Activated CD8-positive, alpha-beta memory T cell treated with anti-CD3 and anti-CD28 coated beads, Interleukin-2, amount 50 U/mL, for 4 hours (primary cell): ENCODE measurements at regions not wholly inside any gene's neighbourhood (a gene's known extent, or its start where the extent isn't known, plus 50 kb on each side); places are given as distances from the start of the nearest gene placed in this dataset.

Source experiments
- DNase-seq: peaks from one replicate; pipeline ENCODE4 v3.0.0-alpha.2; 2020

DNA sequence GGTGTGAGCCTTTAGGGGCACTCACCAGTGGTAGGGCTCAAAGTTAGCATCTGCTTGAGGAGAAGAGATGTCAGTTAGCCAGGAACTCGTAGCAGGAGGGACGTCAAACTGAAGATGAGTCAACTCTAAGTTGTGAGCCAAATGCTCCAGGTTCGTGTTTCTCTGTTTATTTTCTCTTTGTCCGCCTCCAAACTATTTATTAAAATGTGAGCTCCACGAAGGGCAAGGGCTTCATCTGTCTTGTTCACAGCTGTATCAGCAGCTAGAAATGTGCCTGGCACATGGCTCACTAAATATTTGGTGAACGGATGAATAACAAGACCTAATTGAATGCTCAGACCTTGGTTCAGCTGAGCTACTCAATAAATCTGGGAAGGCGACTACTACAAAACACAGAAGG, 248.9 kb downstream of the BCOR start:
- DNase-seq = no peak

DNA sequence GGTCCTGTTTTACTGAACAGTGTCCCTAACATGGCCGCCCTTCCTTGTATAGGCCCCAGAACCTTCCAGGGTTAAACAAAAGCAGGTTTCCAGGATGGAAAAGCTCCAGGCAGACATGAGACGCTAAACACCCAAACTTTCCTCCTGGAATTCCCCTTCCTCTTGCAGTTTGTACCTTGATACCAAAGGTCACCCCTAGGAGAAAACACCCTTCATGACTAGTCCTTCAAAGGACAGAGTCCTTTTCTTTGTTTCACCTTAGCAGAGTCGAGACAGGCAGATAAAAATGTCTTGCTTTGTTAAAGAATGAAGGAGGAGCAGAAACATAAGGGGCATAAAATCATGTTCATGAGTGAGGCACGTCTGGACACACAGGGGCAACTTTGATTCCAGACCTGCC, 247.5 kb downstream of the BCOR start:
- DNase-seq = no peak

DNA sequence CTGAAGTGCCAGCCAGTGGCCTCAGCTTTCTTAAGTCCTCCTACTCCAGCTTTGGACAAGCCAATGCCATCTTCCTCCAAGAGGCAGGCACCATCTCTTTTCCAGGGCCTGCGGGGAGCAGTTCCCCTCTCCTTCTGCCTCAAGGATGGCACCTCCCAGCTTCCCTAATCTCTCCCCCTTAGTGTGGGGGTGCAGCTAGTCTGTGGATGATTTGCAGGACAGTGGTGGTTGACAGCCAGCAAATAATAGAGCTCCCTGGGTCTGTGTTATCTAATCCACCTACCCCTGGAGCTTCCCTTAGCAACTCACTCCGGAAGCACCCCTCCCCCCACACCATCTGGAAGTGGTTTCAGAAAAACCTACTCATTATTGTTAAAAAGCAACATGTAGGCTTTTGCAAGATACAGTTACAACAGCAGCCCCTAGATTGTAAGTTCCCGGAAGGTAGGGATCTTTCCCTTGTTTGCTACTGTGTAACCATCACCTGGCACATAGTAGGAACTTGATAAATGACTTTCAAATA, 247.1 kb downstream of the BCOR start:
- peak; percentile 38 for DNase-seq

- DNase-seq = no peak
These were observed 245.9 kb downstream of the BCOR start for GRCh38 chrX:39851745-39852455.

- no peak for DNase-seq
These were observed 245.3 kb downstream of the BCOR start for GRCh38 chrX:39852491-39852890.

DNA sequence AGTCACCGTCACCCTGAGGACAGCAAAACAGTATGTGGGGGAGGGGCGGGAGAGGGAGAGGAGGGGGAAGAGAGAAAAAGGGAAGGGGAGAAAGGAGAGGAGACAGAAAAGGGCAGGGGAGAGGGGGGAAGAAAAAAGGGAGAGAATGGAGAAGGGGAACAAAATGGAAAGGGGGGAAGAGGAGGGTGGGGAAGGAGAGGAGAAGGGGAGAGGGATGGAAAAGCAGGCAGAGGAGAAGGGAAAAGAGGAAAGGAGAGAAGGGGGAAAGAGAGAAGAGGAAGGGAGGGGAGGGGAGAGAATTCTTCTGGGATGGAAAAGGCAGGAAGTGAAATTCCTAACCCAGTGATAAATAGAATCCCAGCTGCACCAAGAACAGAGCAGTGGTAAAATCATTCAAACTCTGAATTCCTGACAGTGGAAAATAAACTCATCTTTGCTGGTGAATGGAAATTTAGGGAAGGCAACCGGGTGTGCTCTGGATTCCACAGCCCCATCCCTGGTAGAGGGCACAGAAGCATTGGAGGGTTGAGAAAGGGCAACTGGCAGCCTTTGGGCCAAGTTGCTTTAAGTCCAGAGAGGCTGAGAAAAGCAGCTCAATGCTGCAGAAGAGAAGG, 244.2 kb downstream of the BCOR start:
- DNase-seq = no peak

DNA sequence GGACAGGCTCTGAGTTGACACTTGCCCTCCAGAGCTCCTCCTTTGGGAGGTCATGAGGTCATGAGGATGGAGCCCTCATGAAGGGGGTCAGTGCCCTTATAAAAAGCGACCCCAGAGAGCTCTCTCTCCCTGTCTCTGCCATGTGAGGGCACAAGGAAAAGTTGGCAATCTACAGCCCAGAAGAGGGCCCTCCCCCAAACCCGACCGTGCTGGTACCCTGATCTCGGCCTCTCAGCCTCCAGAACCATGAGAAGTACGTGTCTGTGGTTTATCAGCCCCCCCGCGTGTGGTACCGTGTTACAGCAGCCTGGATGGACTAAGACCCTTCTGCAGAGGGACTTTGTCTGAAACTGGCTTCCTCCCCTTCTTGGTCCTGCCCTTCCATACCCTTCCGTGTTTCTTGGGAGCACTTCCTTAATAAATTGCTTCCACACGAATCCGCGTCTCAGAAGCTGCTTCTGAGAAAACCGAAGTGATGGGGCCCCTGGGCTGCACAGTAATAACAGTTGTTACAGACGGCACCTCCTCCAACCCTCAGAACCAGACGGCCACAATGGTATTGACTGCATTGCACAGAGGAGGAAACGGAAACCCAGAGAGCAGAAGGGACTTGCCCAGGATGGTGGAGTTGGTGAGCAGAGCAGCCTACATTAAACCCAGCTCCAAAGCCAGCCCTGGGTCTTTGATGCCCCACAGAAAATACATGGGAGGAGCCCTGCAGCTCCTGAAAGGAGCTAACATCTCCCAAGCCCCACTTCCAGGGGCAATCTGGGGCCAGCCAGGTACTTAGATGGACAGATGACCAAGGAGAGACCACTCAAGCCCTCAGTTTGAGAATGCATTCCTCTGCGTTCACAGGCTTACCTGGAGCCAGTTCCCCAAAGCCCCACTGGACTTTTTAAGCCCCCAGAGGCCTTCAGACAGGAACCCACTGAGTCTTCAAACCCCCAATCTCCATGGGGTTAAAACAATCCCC, 242.7 kb downstream of the BCOR start:
- peak; percentile 66 for DNase-seq

DNA sequence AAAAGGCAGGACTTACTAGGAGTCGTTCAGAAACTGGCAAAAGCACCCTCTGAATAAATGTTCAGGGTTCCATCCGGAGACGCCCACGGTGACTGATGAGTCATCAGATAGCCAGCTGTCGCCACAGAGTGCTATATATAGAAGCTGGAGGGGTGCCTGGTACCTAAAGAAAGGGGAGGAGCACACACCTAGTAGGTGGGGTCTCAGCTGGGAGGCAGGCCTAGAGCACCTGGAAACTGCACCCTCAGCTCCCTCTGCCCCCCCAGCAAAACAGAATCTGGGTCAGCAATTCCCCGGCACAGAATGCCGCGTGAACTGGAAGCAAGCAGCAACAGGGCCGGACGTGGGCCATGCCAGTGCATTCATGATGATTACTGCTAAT, 242.0 kb downstream of the BCOR start:
- peak; percentile 80 for DNase-seq

DNA sequence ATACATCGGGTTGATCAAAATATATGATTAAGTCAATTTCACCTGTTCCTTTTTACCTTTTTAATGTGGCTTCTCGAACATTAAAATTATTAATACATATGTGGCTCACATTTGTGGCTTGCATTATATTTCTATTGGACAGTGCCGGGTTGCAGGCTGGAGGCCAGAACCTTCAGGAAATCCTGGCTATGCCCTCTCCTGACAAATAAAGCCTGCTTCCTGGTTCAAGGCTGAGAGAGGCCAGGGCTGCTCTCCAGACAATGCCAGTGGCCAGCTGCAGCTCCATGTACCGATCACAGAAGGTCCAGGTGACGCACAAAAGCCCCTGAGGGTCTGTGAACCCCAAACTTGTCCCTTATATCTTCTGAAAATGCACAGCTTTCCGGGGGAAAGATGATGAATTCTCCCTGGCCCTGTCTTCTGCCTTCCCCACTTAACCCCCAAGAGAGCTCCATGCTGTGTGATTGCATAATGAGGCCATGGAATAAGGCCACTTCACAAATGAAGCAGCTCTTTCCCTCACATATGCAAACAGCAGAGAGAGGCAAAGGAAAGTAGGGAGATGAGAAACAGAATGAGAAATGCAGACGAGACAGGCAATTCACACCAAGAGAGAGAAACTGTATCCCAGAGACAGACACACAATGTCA, 241.2 kb downstream of the BCOR start:
- no peak for DNase-seq

DNA sequence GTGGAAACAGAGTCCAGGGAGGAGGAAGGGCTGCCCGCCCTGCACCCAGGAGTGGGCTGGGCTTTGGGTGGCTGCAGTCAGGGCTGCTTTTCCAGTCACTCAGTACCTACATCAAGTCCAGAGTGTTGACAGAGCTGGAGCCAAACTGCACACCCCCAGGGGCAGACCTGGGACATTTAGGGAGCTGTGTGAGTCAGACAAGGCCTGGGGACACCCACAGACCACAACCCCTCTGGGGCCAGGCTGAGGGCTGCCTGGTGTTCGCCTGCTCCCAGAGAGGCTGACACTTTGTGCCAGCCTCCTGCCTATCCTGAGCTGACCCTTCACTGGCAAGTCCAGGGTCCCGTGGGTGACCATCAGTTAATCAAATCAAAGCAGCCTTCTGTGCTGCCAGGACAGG, 240.0 kb downstream of the BCOR start:
- peak; percentile 24 for DNase-seq

DNA sequence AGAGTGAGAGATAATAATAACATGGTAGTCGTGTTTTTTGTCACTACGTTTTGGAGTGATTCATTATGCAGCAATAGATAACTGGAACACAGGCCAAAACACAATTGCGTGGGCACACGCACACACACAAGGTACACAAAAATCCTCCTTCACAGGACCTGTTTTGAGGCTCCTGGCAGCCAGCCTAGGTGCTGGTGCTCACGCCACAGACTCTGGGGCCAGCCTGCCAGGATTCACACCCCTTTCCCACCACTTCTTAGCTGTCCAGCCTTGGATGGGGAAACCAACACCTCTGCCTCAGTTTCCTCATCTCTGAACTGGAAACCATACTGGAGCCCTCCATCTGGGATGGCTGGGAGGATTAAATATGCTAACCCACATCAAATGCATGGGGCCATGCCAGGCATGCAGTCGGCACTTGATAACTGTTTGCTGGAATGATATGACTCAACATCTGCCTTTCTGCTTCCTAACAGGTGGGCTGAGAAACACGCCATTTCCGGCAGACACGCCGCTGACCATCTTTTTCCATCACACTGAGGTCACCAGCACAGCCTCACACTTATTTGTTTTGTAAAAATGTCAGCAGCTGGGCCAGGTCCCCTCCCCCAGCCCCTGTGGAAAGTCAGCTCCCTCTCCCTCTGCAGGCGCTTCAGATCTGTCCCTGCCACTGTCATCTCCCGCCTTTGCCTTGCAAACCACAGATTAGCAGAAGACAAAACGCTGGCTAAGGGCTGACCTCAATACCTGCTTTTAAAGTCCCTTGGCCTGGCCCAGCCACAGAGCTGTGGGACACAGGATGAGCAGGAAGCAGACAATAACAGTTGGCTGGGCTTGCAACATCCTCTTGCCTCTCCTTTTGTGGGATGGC, 237.5 kb downstream of the BCOR start:
- DNase-seq = peak; percentile 85

GRCh38 chrX:39862963-39863362, 234.8 kb downstream of the BCOR start:
- DNase-seq = no peak

DNA sequence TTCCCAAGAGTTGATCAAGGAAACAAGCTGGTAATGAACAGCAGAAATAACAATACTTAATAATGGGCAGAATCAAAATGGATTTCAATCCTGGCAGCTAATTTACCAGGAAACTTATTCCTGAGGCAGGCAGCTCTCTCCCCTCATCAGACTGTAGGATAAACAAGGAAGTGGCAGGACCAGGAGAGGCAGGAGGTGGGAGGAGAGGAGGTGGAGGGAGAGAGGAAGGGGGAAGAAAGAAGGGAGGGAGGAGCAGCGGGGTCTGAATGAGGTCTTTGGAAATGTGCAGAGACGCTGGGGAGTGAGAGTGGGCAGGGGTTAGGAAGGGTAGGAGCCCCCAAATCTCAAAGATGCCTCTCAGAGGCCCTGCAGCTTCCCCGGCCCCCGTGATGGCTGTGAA, 231.5 kb downstream of the BCOR start:
- no peak for DNase-seq

- DNase-seq = peak; percentile 73
These were observed 227.7 kb downstream of the BCOR start for GRCh38 chrX:39869846-39870601.

DNA sequence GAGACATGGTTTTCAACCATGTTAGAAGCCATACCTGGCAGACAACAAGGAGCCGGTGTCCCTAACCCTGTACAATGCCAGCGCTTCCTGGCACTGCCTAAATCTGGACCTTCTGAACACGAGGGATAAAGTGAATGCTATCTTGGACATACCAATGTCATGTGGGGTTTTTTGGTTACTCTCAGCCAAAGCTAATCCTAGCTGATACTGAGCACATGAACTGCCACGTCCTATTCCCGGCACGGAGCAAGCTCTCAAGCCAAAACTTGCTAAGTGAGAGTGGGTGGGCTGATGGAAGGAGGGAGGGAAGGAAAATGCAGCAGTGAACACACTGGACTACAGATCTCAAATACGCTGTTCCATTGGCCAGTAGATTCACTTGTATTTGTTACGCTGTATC, 226.1 kb downstream of the BCOR start:
- DNase-seq = no peak

GRCh38 chrX:39873117-39873516, 224.6 kb downstream of the BCOR start:
- no peak for DNase-seq

GRCh38 chrX:39874202-39874816, 223.4 kb downstream of the BCOR start:
- DNase-seq = peak; percentile 38

- DNase-seq = no peak
These were observed 221.7 kb downstream of the BCOR start for GRCh38 chrX:39875834-39876628.

DNA sequence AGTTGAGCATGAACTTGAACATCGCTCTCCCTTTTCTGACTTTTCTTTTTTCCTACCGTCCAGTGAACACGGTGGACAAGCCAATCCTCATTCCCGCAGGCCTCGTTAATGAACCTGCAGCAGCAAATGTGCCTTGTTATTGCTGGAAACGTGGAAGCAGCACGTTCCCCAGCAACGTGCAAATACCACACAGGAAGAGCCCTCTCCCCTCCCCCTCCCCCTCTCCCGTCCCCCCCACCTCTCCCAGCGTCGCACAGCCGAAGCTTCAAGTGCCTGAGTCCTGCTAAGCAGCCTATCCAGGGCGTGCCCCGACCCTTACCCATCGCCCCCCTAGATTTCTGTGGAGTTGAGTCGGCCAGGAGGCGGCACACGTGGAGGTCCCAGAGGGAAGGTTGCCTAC, 219.9 kb downstream of the BCOR start:
- DNase-seq = no peak

GRCh38 chrX:39883666-39884065, 214.1 kb downstream of the BCOR start:
- no peak for DNase-seq
